Lower leg skin (tissue), 4 donors: ENCODE measurements at regions not wholly inside any gene's neighbourhood (a gene's known extent, or its start where the extent isn't known, plus 50 kb on each side); places are given as distances from the start of the nearest gene placed in this dataset.
"Not testable (repeated sequence)": the region's sequence is repeated elsewhere in the genome, so short reads cannot be mapped to it uniquely, and the experiment has no call there.

Experiments
- DNase-seq, 2 donors: peaks; one replicate each; pipeline ENCODE4 v3.0.0-alpha.2; 2019; ENCODE audit warnings: low spot score in 2 of 2
- H3K4me3 ChIP-seq: fragments of 200-600 bp; sonication (generic); 2 replicates; pipeline ENCODE4 v1.5.1; 2017; ENCODE audit warnings: mild to moderate bottlenecking, low read depth; ENCODE audit not compliant: poor library complexity, severe bottlenecking
- CTCF ChIP-seq, 3 donors: fragments of 450-650 bp; IDR thresholded peaks; one replicate each; pipeline ENCODE4 v1.5.1; 2016; ENCODE audit warnings: antibody characterized with exemption in 3 of 3, mild to moderate bottlenecking in 3 of 3, moderate library complexity in 2 of 3
- POLR2A ChIP-seq, 2 donors: fragments of 450-650 bp; IDR thresholded peaks; one replicate each; pipeline ENCODE4 v1.6.1; 2016 to 2017; ENCODE audit warnings: antibody characterized with exemption in 2 of 2, mild to moderate bottlenecking in 1 of 2, moderate library complexity in 1 of 2
- whole genome bisulfite sequencing, 2 donors: methylation state at CpG; one replicate each; pipeline ENCODE4 v1.1.5; 2018; 5-methylcytosine and 5-hydroxymethylcytosine counted together
- intact Hi-C: fragments of 100-400 bp; cut with DNase I; formaldehyde crosslinking; loops from one replicate; pipeline ENCODE4 v1.15.0; 2023; ENCODE audit warnings: low total_unique reads

GRCh38 chr4:120211408-120212015, 144.9 kb upstream of the MAD2L1 start:
- no peak for TF ChIP-seq POLR2A (IDR thresholded peaks at IDR 0.05)
- no peak for TF ChIP-seq CTCF (IDR thresholded peaks at IDR 0.05)
- 70 to 74% methylated on average over 4 of the region's 4 CpGs for WGBS, 2 donors
- no peak for DNase-seq

GRCh38 chr4:120209706-120210105, 143.1 kb upstream of the MAD2L1 start:
- no peak overlapping the region for H3K4me3 ChIP-seq
- TF ChIP-seq POLR2A (IDR thresholded peaks at IDR 0.05): no peak
- TF ChIP-seq CTCF (IDR thresholded peaks at IDR 0.05): no peak
- intact Hi-C loops: no loop called here
- DNase-seq: no peak
- WGBS, 2 donors: 87 to 92% methylated on average over 4 of the region's 4 CpGs

More at GRCh38 chr4:120211408-120212015, 144.9 kb upstream of the MAD2L1 start:
- intact Hi-C loops: no loop called here
- no peak overlapping the region for H3K4me3 ChIP-seq

- intact Hi-C loops: no loop called here
- 94% methylated on average over 3 of the region's 3 CpGs for WGBS, 2 donors
- H3K4me3 ChIP-seq: no peak overlapping the region
- DNase-seq: no peak
- TF ChIP-seq POLR2A (IDR thresholded peaks at IDR 0.05): no peak
- no peak for TF ChIP-seq CTCF (IDR thresholded peaks at IDR 0.05)
Measured at GRCh38 chr4:120207021-120207420, 140.4 kb upstream of the MAD2L1 start.

- TF ChIP-seq CTCF (IDR thresholded peaks at IDR 0.05): no peak
- no peak overlapping the region for H3K4me3 ChIP-seq
- DNase-seq: no peak
- 96 to 100% methylated on average over 2 of the region's 2 CpGs for WGBS, 2 donors
- intact Hi-C loops: no loop called here
Measured at GRCh38 chr4:120202222-120202621, 135.6 kb upstream of the MAD2L1 start.

- intact Hi-C loops, H3K4me3 ChIP-seq, DNase-seq: not testable (repeated sequence)
- 90 to 91% methylated on average over 3 to 4 of the region's 4 CpGs for WGBS, 2 donors
Measured at GRCh38 chr4:120200573-120201110, 134.0 kb upstream of the MAD2L1 start.

GRCh38 chr4:120198411-120198810, 131.8 kb upstream of the MAD2L1 start:
- intact Hi-C loops: no loop called here
- DNase-seq: no peak
- H3K4me3 ChIP-seq: no peak overlapping the region
- TF ChIP-seq POLR2A (IDR thresholded peaks at IDR 0.05) (no peak), CTCF (IDR thresholded peaks at IDR 0.05) (no peak)
- 75 to 82% methylated on average over 2 of the region's 2 CpGs for whole genome bisulfite sequencing, 2 donors
